GM19023 (cell line): ENCODE measurements at regions not wholly inside any gene's neighbourhood (a gene's known extent, or its start where the extent isn't known, plus 50 kb on each side); places are given as distances from the start of the nearest gene placed in this dataset.

Experiments
- ATAC-seq: cut with Tn5 transposase; IDR thresholded peaks from one replicate; pipeline ENCODE4 v1.9.1; 2021; ENCODE audit warnings: mild to moderate bottlenecking, moderate library complexity; ENCODE audit not compliant: unreplicated experiment

GRCh38 chr6:111957623-111958315 lies 84.5 kb upstream of the FYN start:
- ATAC-seq, result no peak

- ATAC-seq, result no peak
Observed at GRCh38 chr6:111958534-111958933, 85.3 kb upstream of the FYN start.

- ATAC-seq, result no peak
Observed at GRCh38 chr6:111959766-111960165, 86.5 kb upstream of the FYN start.

GRCh38 chr6:111967131-111967530 lies 86.8 kb upstream of the CCN6 start:
- no peak for ATAC-seq

- no peak for ATAC-seq
Observed at GRCh38 chr6:111970426-111970825, 83.5 kb upstream of the CCN6 start.

- no peak for ATAC-seq
Observed at GRCh38 chr6:111971181-111971841, 82.6 kb upstream of the CCN6 start.

- ATAC-seq, result no peak
Observed at GRCh38 chr6:111971866-111972532, 81.9 kb upstream of the CCN6 start.

GRCh38 chr6:111972745-111973117 lies 81.2 kb upstream of the CCN6 start:
- no peak for ATAC-seq

GRCh38 chr6:111973118-111973761 lies 80.7 kb upstream of the CCN6 start:
- ATAC-seq, result no peak

GRCh38 chr6:111973927-111974639 lies 79.8 kb upstream of the CCN6 start:
- ATAC-seq, result no peak

- no peak for ATAC-seq
Observed at GRCh38 chr6:111975466-111975865, 78.4 kb upstream of the CCN6 start.

GRCh38 chr6:111976139-111976538 lies 77.8 kb upstream of the CCN6 start:
- ATAC-seq, result no peak

- ATAC-seq, result no peak
Observed at GRCh38 chr6:111978532-111979149, 75.3 kb upstream of the CCN6 start.

GRCh38 chr6:111979633-111980032 lies 74.3 kb upstream of the CCN6 start:
- no peak for ATAC-seq

- ATAC-seq, result no peak
Observed at GRCh38 chr6:111980143-111980542, 73.8 kb upstream of the CCN6 start.

- ATAC-seq, result no peak
Observed at GRCh38 chr6:111980971-111981840, 72.7 kb upstream of the CCN6 start.

GRCh38 chr6:111982681-111983080 lies 71.2 kb upstream of the CCN6 start:
- ATAC-seq, result no peak

- ATAC-seq, result no peak
Observed at GRCh38 chr6:111983193-111983592, 70.7 kb upstream of the CCN6 start.

GRCh38 chr6:111984081-111984480 lies 69.8 kb upstream of the CCN6 start:
- no peak for ATAC-seq
